Smooth muscle cell (in vitro differentiated cells): ENCODE measurements at regions not wholly inside any gene's neighbourhood (a gene's known extent, or its start where the extent isn't known, plus 50 kb on each side); places are given as distances from the start of the nearest gene placed in this dataset.

Experiments used
- DNase-seq: peaks from one replicate; lab custom pipeline; 2025; ENCODE audit not compliant: unreplicated experiment; lab: John Stamatoyannopoulos, UW
- H2AFZ ChIP-seq: fragments of 200-600 bp; sonication (generic); 2 replicates; pipeline ENCODE4 v1.6.0; 2016; ENCODE audit warnings: antibody characterized with exemption, low read depth, mild to moderate bottlenecking
- H3F3A ChIP-seq: fragments of 200-600 bp; sonication (generic); 2 replicates; pipeline ENCODE4 v1.6.0; 2017; ENCODE audit warnings: antibody characterized with exemption, low read depth
- H3K27ac ChIP-seq: fragments of 200-600 bp; sonication (generic); 2 replicates; pipeline ENCODE4 v1.5.1; 2016; ENCODE audit warnings: low read depth, mild to moderate bottlenecking
- H3K27me3 ChIP-seq: fragments of 200-600 bp; sonication (generic); 2 replicates; pipeline ENCODE4 v1.6.1; 2016; ENCODE audit warnings: low read depth, mild to moderate bottlenecking
- H3K36me3 ChIP-seq: fragments of 200-600 bp; sonication (generic); 2 replicates; pipeline ENCODE4 v1.5.1; 2016; ENCODE audit warnings: low read depth
- H3K4me1 ChIP-seq: fragments of 200-600 bp; sonication (generic); 2 replicates; pipeline ENCODE4 v1.5.1; 2016; ENCODE audit warnings: low read depth
- H3K4me2 ChIP-seq: fragments of 200-600 bp; sonication (generic); 2 replicates; pipeline ENCODE4 v1.6.0; 2016; ENCODE audit warnings: mild to moderate bottlenecking
- H3K4me3 ChIP-seq: fragments of 200-600 bp; sonication (generic); 2 replicates; pipeline ENCODE4 v1.5.1; 2016; ENCODE audit warnings: mild to moderate bottlenecking
- H3K79me2 ChIP-seq: fragments of 200-600 bp; sonication (generic); 2 replicates; pipeline ENCODE4 v1.6.0; 2016; ENCODE audit warnings: low read depth, mild to moderate bottlenecking
- H3K9ac ChIP-seq: fragments of 200-600 bp; sonication (generic); 2 replicates; pipeline ENCODE4 v1.6.0; 2016; ENCODE audit warnings: low read depth
- H3K9me3 ChIP-seq: fragments of 200-600 bp; sonication (generic); replicated peaks from 2 replicates; pipeline ENCODE4 v1.5.1; 2016; ENCODE audit warnings: low read depth
- H4K20me1 ChIP-seq: fragments of 200-600 bp; sonication (generic); 2 replicates; pipeline ENCODE4 v1.6.0; 2016; ENCODE audit warnings: low read depth
- CTCF ChIP-seq: fragments of 200-600 bp; sonication (generic); IDR thresholded peaks from 2 replicates; pipeline ENCODE4 v1.5.1; 2017; ENCODE audit warnings: borderline replicate concordance, mild to moderate bottlenecking, antibody characterized with exemption; ENCODE audit not compliant: insufficient read depth, poor library complexity, severe bottlenecking
- WGBS: methylation state at CpG from one replicate; pipeline ENCODE4 v1.1.7; 2016; ENCODE audit warnings: low lambda C conversion rate; 5-methylcytosine and 5-hydroxymethylcytosine counted together

- 52% methylated on average over 3 of the region's 3 CpGs for WGBS
- H3K27ac ChIP-seq = no peak overlapping the region
- DNase-seq = no peak
- no peak for TF ChIP-seq CTCF
- H3K9ac ChIP-seq = no peak overlapping the region
- no peak overlapping the region for H2AFZ ChIP-seq
- H3K9me3 ChIP-seq = no peaks in the 10 kb centered on the region
- no peaks in the 10 kb centered on the region for H3K4me1 ChIP-seq
- no peaks in the 10 kb centered on the region for H3K36me3 ChIP-seq
- H3K79me2 ChIP-seq = no peaks in the 10 kb centered on the region
- no peaks in the 10 kb centered on the region for H3F3A ChIP-seq
- H4K20me1 ChIP-seq = no peaks in the 10 kb centered on the region
- no peak overlapping the region for H3K4me2 ChIP-seq
- no peaks in the 10 kb centered on the region for H3K27me3 ChIP-seq
- no peak overlapping the region for H3K4me3 ChIP-seq
These were observed 127.4 kb upstream of the ATP10B start for GRCh38 chr5:160979385-160979784.

- Histone ChIP-seq H3K27me3 (no peaks in the 10 kb centered on the region), H3K4me2 (peak overlapping the region; percentile 52), H3K27ac (peak overlapping the region; percentile 53), H2AFZ (no peak overlapping the region), H3K9me3 (no peaks in the 10 kb centered on the region), H3K4me3 (no peak overlapping the region), H3K79me2 (no peaks in the 10 kb centered on the region), H3K4me1 (no peaks in the 10 kb centered on the region), H4K20me1 (no peaks in the 10 kb centered on the region), H3K36me3 (no peaks in the 10 kb centered on the region), H3K9ac (no peak overlapping the region), H3F3A (no peaks in the 10 kb centered on the region)
- DNase-seq = no peak
- no peak for TF ChIP-seq CTCF
These were observed 126.9 kb upstream of the ATP10B start for GRCh38 chr5:160978944-160979343.

GRCh38 chr5:160976181-160976580, 124.2 kb upstream of the ATP10B start:
- no peak overlapping the region for H2AFZ ChIP-seq
- H3K79me2 ChIP-seq = no peaks in the 10 kb centered on the region
- DNase-seq = no peak
- no peak overlapping the region for H3K4me2 ChIP-seq
- H3F3A ChIP-seq = no peaks in the 10 kb centered on the region
- no peaks in the 10 kb centered on the region for H3K36me3 ChIP-seq
- no peak overlapping the region for H3K9ac ChIP-seq
- WGBS = 28% methylated on average over 2 of the region's 2 CpGs
- no peaks in the 10 kb centered on the region for H3K27me3 ChIP-seq
- H4K20me1 ChIP-seq = no peaks in the 10 kb centered on the region
- H3K4me3 ChIP-seq = no peak overlapping the region
- H3K4me1 ChIP-seq = peaks cover 3% of the 10 kb centered on the region
- no peaks in the 10 kb centered on the region for H3K9me3 ChIP-seq
- TF ChIP-seq CTCF = no peak
- no peak overlapping the region for H3K27ac ChIP-seq

- Histone ChIP-seq H3K9me3 (no peaks in the 10 kb centered on the region), H3K4me3 (no peak overlapping the region), H2AFZ (no peak overlapping the region), H3K4me2 (no peak overlapping the region), H3K79me2 (no peaks in the 10 kb centered on the region), H3K27ac (no peak overlapping the region), H3K27me3 (no peaks in the 10 kb centered on the region), H4K20me1 (no peaks in the 10 kb centered on the region), H3F3A (no peaks in the 10 kb centered on the region), H3K9ac (no peak overlapping the region), H3K4me1 (peaks cover 10% of the 10 kb centered on the region), H3K36me3 (no peaks in the 10 kb centered on the region)
- TF ChIP-seq CTCF = peak; percentile 51
- 44% methylated on average over 1 of the region's 1 CpG for WGBS
- no peak for DNase-seq
These were observed 118.7 kb upstream of the ATP10B start for GRCh38 chr5:160970605-160971191.
